WTC11 (cell line): ENCODE measurements at regions not wholly inside any gene's neighbourhood (a gene's known extent, or its start where the extent isn't known, plus 50 kb on each side); places are given as distances from the start of the nearest gene placed in this dataset.

Source experiments
- CTCF ChIP-seq: fragments of 200-600 bp; IDR thresholded peaks from 2 replicates; pipeline ENCODE4 v1.8.0; 2022; ENCODE audit warnings: antibody characterized with exemption
- IRF1 ChIP-seq: sonication (generic); formaldehyde crosslinking; IDR thresholded peaks from 2 replicates; pipeline ENCODE4 v1.8.0; 2023; ENCODE audit warnings: missing genetic modification reagents
- PRDM15 ChIP-seq: sonication (generic); formaldehyde crosslinking; IDR thresholded peaks from 2 replicates; pipeline ENCODE4 v1.8.0; 2022; ENCODE audit warnings: missing genetic modification reagents

GRCh38 chr11:39971938-39972337 lies 1487.5 kb downstream of the LRRC4C start:
- TF ChIP-seq CTCF (no peak), PRDM15 (CRISPR knock-in tag) (no peak), IRF1 (CRISPR knock-in tag) (no peak)
